Muscle layer of duodenum (tissue), 2 donors: ENCODE measurements at regions not wholly inside any gene's neighbourhood (a gene's known extent, or its start where the extent isn't known, plus 50 kb on each side); places are given as distances from the start of the nearest gene placed in this dataset.
"Not testable (repeated sequence)": the region's sequence is repeated elsewhere in the genome, so short reads cannot be mapped to it uniquely, and the experiment has no call there.

Experiments used
- H3K27ac ChIP-seq: one replicate; pipeline ENCODE4 v1.7.0; 2013; ENCODE audit warnings: mild to moderate bottlenecking, low read length
- H3K27me3 ChIP-seq: one replicate; pipeline ENCODE4 v1.7.0; 2013; ENCODE audit warnings: low read depth, mild to moderate bottlenecking, control low read depth, low read length
- H3K36me3 ChIP-seq, 2 donors: one replicate each; pipeline ENCODE4 v1.7.0; 2013; ENCODE audit warnings: low read length in 2 of 2, control low read depth in 1 of 2, mild to moderate bottlenecking in 1 of 2; ENCODE audit not compliant: insufficient read depth in 2 of 2, control insufficient read depth in 1 of 2
- H3K4me1 ChIP-seq, 2 donors: one replicate each; pipeline ENCODE4 v1.7.0; 2013; ENCODE audit warnings: low read length in 2 of 2, mild to moderate bottlenecking in 2 of 2, control low read depth in 1 of 2, moderate library complexity in 1 of 2; ENCODE audit not compliant: insufficient read depth in 2 of 2, control insufficient read depth in 1 of 2
- H3K4me3 ChIP-seq, 2 donors: one replicate each; pipeline ENCODE4 v1.7.0; 2013; ENCODE audit warnings: low read length in 2 of 2, low read depth in 1 of 2, mild to moderate bottlenecking in 1 of 2
- H3K9me3 ChIP-seq, 2 donors: one replicate each; pipeline ENCODE4 v1.7.0; 2013; ENCODE audit warnings: low read length in 2 of 2, control low read depth in 1 of 2, mild to moderate bottlenecking in 1 of 2; ENCODE audit not compliant: control insufficient read depth in 1 of 2
- donor health status: healthy.

GRCh38 chr10:33927347-33927746 is 592.9 kb upstream of the NRP1 start:
- H3K36me3 ChIP-seq: no peaks in the 10 kb centered on the region
- H3K4me1 ChIP-seq: no peaks in the 10 kb centered on the region
- no peak overlapping the region for H3K27ac ChIP-seq
- no peaks in the 10 kb centered on the region for H3K27me3 ChIP-seq
- no peak overlapping the region for H3K4me3 ChIP-seq
- peaks cover 0 to 4% of the 10 kb centered on the region in 2 donors for H3K9me3 ChIP-seq

GRCh38 chr10:33921970-33922605 is 587.6 kb upstream of the NRP1 start:
- Histone ChIP-seq H3K27ac (no peak overlapping the region), H3K4me1 (no peaks in the 10 kb centered on the region), H3K27me3 (no peaks in the 10 kb centered on the region), H3K9me3 (peaks cover 0 to 4% of the 10 kb centered on the region in 2 donors), H3K36me3 (no peaks in the 10 kb centered on the region), H3K4me3 (no peak overlapping the region)

GRCh38 chr10:33920351-33920750 is 585.9 kb upstream of the NRP1 start:
- H3K27ac ChIP-seq: no peak overlapping the region
- no peaks in the 10 kb centered on the region for H3K36me3 ChIP-seq
- no peaks in the 10 kb centered on the region for H3K4me1 ChIP-seq
- no peaks in the 10 kb centered on the region for H3K27me3 ChIP-seq
- peaks cover 0 to 4% of the 10 kb centered on the region in 2 donors for H3K9me3 ChIP-seq
- no peak overlapping the region for H3K4me3 ChIP-seq

GRCh38 chr10:33919244-33919643 is 584.8 kb upstream of the NRP1 start:
- Histone ChIP-seq H3K4me3 (no peak overlapping the region), H3K4me1 (no peaks in the 10 kb centered on the region), H3K36me3 (no peaks in the 10 kb centered on the region), H3K9me3 (peaks cover 0 to 4% of the 10 kb centered on the region in 2 donors), H3K27ac (no peak overlapping the region), H3K27me3 (no peaks in the 10 kb centered on the region)

- Histone ChIP-seq H3K27ac (no peak overlapping the region), H3K36me3 (no peaks in the 10 kb centered on the region), H3K9me3 (no peaks in the 10 kb centered on the region), H3K4me1 (no peaks in the 10 kb centered on the region), H3K27me3 (no peaks in the 10 kb centered on the region), H3K4me3 (no peak overlapping the region)
These were observed 582.8 kb upstream of the NRP1 start for GRCh38 chr10:33917069-33917780.

GRCh38 chr10:33914746-33915145 is 580.3 kb upstream of the NRP1 start:
- H3K27me3 ChIP-seq: no peaks in the 10 kb centered on the region
- no peaks in the 10 kb centered on the region for H3K4me1 ChIP-seq
- H3K27ac ChIP-seq: no peak overlapping the region
- no peak overlapping the region for H3K4me3 ChIP-seq
- H3K9me3 ChIP-seq: no peaks in the 10 kb centered on the region
- H3K36me3 ChIP-seq: no peaks in the 10 kb centered on the region

- Histone ChIP-seq H3K36me3 (no peaks in the 10 kb centered on the region), H3K4me1 (no peaks in the 10 kb centered on the region), H3K27ac (no peak overlapping the region), H3K9me3 (no peaks in the 10 kb centered on the region), H3K27me3 (no peaks in the 10 kb centered on the region), H3K4me3 (no peak overlapping the region)
These were observed 578.7 kb upstream of the NRP1 start for GRCh38 chr10:33913194-33913593.

GRCh38 chr10:33909476-33909875 is 575.0 kb upstream of the NRP1 start:
- H3K4me3 ChIP-seq, H3K9me3 ChIP-seq, H3K27ac ChIP-seq, H3K27me3 ChIP-seq, H3K4me1 ChIP-seq, H3K36me3 ChIP-seq: not testable (repeated sequence)

- no peaks in the 10 kb centered on the region for H3K36me3 ChIP-seq
- no peak overlapping the region for H3K4me3 ChIP-seq
- H3K27me3 ChIP-seq: no peaks in the 10 kb centered on the region
- no peaks in the 10 kb centered on the region for H3K9me3 ChIP-seq
- peaks cover 10 to 18% of the 10 kb centered on the region in 2 donors for H3K4me1 ChIP-seq
- H3K27ac ChIP-seq: peak overlapping the region; percentile 33
These were observed 566.7 kb upstream of the NRP1 start for GRCh38 chr10:33901166-33901565.

GRCh38 chr10:33900596-33900995 is 566.1 kb upstream of the NRP1 start:
- Histone ChIP-seq H3K4me3 (no peak overlapping the region), H3K9me3 (no peaks in the 10 kb centered on the region), H3K4me1 (peaks cover 10 to 18% of the 10 kb centered on the region in 2 donors), H3K27ac (peak overlapping the region; percentile 33), H3K27me3 (no peaks in the 10 kb centered on the region), H3K36me3 (no peaks in the 10 kb centered on the region)

GRCh38 chr10:33899578-33900531 is 565.4 kb upstream of the NRP1 start:
- no peaks in the 10 kb centered on the region for H3K27me3 ChIP-seq
- H3K36me3 ChIP-seq: no peaks in the 10 kb centered on the region
- no peaks in the 10 kb centered on the region for H3K9me3 ChIP-seq
- H3K4me3 ChIP-seq: no peak overlapping the region
- peaks cover 10 to 18% of the 10 kb centered on the region in 2 donors for H3K4me1 ChIP-seq
- no peak overlapping the region for H3K27ac ChIP-seq
